ENCODE measurements at regions not wholly inside any gene's neighbourhood (a gene's known extent, or its start where the extent isn't known, plus 50 kb on each side); places are given as distances from the start of the nearest gene placed in this dataset.

DNA sequence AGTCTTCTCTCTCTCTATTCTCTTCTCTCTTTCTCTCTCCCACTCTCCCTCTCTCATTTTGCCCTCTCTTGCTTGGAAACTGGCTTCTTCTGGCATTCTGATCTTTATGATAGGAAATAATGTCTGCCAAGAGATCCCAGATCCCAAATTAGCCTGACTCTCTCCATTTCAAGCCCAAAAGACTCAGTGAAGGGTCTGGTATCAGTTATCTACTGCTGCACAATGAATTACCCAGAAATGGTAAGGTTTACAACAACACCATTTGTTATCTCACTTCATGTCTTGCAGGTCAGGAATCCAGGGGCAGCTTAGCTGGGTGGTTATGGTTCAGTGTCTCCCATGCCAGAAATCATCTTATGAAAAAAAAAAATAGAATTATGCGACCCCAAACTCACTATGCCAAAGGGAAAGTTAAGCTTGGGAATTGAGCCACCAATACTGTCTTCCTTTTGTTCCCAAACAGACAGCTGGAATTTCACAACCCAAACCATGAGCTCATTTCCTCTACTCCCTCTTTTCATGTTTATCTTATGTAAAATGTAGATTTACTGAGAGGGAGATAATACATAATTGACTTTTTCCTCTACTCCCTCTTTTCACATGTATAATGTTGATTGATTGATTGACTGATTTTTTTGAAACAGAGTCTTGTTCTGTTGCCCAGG lies 67.8 kb upstream of the FICD start:
- Mint-ChIP-seq H3K4me3 (no peak overlapping the region), H3K36me3 (ENCODE audit: low read depth) (no peaks in the 10 kb centered on the region), H3K27me3 (ENCODE audit: insufficient read depth, low read depth, poor library complexity) (no peaks in the 10 kb centered on the region), H3K9me3 (no peaks in the 10 kb centered on the region), H3K4me1 (peaks cover 46% of the 10 kb centered on the region), H3K27ac (no peak overlapping the region; the same call in 1 of the 2 replicates)
- H3K36me3 ChIP-seq (ENCODE audit: insufficient read depth) = no peaks in the 10 kb centered on the region
- no peaks in the 10 kb centered on the region for H3F3A ChIP-seq (replicated peaks; ENCODE audit: low read depth)
- peak overlapping the region; percentile 76; the same call in 1 of the 2 replicates for H3K27ac ChIP-seq (ENCODE audit: low read depth)
- H3K27me3 ChIP-seq (ENCODE audit: insufficient read depth) = no peaks in the 10 kb centered on the region
- ATAC-seq = no peak
- peaks cover 47% of the 10 kb centered on the region for H3K4me1 ChIP-seq (ENCODE audit: insufficient read depth)
- H3K4me2 ChIP-seq = peak overlapping the region; percentile 48
- H3K4me3 ChIP-seq = no peak overlapping the region
- peak overlapping the region; percentile 86 for H2AFZ ChIP-seq
- no peaks in the 10 kb centered on the region for H4K20me1 ChIP-seq (replicated peaks; ENCODE audit: insufficient read depth)
- H3K79me2 ChIP-seq (replicated peaks; ENCODE audit: insufficient read depth) = no peaks in the 10 kb centered on the region
- peaks cover 4% of the 10 kb centered on the region; the same call in 1 of the 2 replicates for H3K9me2 ChIP-seq (ENCODE audit: insufficient read depth)
- DNase-seq (ENCODE audit: low spot score) = no peak
- TF ChIP-seq STAT1 (IDR thresholded peaks at IDR 0.05; ENCODE audit: unreplicated experiment) (no peak), ZNF114 (CRISPR knock-in tag; IDR thresholded peaks at IDR 0.05) (no peak), POLR2AphosphoS5 (IDR thresholded peaks at IDR 0.05; ENCODE audit: low read depth) (no peak), EZH2 (IDR thresholded peaks at IDR 0.05; ENCODE audit: low read depth, unreplicated experiment) (no peak), EZH2phosphoT487 (IDR thresholded peaks at IDR 0.05; ENCODE audit: unreplicated experiment) (no peak), CREB1 (CRISPR knock-in tag; IDR thresholded peaks at IDR 0.05; ENCODE audit: low read depth) (no peak)
- TF ChIP-seq, protein P1, sequence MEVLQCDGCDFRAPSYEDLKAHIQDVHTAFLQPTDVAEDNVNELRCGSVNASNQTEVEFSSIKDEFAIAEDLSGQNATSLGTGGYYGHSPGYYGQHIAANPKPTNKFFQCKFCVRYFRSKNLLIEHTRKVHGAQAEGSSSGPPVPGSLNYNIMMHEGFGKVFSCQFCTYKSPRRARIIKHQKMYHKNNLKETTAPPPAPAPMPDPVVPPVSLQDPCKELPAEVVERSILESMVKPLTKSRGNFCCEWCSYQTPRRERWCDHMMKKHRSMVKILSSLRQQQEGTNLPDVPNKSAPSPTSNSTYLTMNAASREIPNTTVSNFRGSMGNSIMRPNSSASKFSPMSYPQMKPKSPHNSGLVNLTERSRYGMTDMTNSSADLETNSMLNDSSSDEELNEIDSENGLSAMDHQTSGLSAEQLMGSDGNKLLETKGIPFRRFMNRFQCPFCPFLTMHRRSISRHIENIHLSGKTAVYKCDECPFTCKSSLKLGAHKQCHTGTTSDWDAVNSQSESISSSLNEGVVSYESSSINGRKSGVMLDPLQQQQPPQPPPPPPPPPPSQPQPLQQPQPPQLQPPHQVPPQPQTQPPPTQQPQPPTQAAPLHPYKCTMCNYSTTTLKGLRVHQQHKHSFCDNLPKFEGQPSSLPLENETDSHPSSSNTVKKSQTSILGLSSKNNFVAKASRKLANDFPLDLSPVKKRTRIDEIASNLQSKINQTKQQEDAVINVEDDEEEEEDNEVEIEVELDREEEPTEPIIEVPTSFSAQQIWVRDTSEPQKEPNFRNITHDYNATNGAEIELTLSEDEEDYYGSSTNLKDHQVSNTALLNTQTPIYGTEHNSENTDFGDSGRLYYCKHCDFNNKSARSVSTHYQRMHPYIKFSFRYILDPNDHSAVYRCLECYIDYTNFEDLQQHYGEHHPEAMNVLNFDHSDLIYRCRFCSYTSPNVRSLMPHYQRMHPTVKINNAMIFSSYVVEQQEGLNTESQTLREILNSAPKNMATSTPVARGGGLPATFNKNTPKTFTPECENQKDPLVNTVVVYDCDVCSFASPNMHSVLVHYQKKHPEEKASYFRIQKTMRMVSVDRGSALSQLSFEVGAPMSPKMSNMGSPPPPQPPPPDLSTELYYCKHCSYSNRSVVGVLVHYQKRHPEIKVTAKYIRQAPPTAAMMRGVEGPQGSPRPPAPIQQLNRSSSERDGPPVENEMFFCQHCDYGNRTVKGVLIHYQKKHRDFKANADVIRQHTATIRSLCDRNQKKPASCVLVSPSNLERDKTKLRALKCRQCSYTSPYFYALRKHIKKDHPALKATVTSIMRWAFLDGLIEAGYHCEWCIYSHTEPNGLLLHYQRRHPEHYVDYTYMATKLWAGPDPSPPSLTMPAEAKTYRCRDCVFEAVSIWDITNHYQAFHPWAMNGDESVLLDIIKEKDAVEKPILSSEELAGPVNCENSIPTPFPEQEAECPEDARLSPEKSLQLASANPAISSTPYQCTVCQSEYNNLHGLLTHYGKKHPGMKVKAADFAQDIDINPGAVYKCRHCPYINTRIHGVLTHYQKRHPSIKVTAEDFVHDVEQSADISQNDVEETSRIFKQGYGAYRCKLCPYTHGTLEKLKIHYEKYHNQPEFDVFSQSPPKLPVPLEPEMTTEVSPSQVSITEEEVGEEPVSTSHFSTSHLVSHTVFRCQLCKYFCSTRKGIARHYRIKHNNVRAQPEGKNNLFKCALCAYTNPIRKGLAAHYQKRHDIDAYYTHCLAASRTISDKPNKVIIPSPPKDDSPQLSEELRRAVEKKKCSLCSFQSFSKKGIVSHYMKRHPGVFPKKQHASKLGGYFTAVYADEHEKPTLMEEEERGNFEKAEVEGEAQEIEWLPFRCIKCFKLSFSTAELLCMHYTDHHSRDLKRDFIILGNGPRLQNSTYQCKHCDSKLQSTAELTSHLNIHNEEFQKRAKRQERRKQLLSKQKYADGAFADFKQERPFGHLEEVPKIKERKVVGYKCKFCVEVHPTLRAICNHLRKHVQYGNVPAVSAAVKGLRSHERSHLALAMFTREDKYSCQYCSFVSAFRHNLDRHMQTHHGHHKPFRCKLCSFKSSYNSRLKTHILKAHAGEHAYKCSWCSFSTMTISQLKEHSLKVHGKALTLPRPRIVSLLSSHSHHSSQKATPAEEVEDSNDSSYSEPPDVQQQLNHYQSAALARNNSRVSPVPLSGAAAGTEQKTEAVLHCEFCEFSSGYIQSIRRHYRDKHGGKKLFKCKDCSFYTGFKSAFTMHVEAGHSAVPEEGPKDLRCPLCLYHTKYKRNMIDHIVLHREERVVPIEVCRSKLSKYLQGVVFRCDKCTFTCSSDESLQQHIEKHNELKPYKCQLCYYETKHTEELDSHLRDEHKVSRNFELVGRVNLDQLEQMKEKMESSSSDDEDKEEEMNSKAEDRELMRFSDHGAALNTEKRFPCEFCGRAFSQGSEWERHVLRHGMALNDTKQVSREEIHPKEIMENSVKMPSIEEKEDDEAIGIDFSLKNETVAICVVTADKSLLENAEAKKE (CRISPR knock-in tag; IDR thresholded peaks at IDR 0.05) = no peak
- TF ChIP-seq, protein P2, sequence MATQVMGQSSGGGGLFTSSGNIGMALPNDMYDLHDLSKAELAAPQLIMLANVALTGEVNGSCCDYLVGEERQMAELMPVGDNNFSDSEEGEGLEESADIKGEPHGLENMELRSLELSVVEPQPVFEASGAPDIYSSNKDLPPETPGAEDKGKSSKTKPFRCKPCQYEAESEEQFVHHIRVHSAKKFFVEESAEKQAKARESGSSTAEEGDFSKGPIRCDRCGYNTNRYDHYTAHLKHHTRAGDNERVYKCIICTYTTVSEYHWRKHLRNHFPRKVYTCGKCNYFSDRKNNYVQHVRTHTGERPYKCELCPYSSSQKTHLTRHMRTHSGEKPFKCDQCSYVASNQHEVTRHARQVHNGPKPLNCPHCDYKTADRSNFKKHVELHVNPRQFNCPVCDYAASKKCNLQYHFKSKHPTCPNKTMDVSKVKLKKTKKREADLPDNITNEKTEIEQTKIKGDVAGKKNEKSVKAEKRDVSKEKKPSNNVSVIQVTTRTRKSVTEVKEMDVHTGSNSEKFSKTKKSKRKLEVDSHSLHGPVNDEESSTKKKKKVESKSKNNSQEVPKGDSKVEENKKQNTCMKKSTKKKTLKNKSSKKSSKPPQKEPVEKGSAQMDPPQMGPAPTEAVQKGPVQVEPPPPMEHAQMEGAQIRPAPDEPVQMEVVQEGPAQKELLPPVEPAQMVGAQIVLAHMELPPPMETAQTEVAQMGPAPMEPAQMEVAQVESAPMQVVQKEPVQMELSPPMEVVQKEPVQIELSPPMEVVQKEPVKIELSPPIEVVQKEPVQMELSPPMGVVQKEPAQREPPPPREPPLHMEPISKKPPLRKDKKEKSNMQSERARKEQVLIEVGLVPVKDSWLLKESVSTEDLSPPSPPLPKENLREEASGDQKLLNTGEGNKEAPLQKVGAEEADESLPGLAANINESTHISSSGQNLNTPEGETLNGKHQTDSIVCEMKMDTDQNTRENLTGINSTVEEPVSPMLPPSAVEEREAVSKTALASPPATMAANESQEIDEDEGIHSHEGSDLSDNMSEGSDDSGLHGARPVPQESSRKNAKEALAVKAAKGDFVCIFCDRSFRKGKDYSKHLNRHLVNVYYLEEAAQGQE (IDR thresholded peaks at IDR 0.05; ENCODE audit: unreplicated experiment) = no peak
- TF ChIP-seq, protein P3, sequence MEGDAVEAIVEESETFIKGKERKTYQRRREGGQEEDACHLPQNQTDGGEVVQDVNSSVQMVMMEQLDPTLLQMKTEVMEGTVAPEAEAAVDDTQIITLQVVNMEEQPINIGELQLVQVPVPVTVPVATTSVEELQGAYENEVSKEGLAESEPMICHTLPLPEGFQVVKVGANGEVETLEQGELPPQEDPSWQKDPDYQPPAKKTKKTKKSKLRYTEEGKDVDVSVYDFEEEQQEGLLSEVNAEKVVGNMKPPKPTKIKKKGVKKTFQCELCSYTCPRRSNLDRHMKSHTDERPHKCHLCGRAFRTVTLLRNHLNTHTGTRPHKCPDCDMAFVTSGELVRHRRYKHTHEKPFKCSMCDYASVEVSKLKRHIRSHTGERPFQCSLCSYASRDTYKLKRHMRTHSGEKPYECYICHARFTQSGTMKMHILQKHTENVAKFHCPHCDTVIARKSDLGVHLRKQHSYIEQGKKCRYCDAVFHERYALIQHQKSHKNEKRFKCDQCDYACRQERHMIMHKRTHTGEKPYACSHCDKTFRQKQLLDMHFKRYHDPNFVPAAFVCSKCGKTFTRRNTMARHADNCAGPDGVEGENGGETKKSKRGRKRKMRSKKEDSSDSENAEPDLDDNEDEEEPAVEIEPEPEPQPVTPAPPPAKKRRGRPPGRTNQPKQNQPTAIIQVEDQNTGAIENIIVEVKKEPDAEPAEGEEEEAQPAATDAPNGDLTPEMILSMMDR (conservative IDR thresholded peaks at IDR 0.05; ENCODE audit: low read depth in 2 of 2) = no peak

Measured in GM23338 (cell line).